ENCODE measurements at regions not wholly inside any gene's neighbourhood (a gene's known extent, or its start where the extent isn't known, plus 50 kb on each side); places are given as distances from the start of the nearest gene placed in this dataset.

GRCh38 chr18:25805939-25806338 lies 284.5 kb downstream of the SS18 start:
- Mint-ChIP-seq H3K27ac (ENCODE audit: unreplicated experiment) (no peak overlapping the region), H3K27me3 (ENCODE audit: insufficient read depth, unreplicated experiment) (peaks cover 7% of the 10 kb centered on the region), H3K9me3 (ENCODE audit: unreplicated experiment) (no peaks in the 10 kb centered on the region), H3K36me3 (ENCODE audit: insufficient read depth, unreplicated experiment) (no peaks in the 10 kb centered on the region), H3K4me1 (ENCODE audit: low read depth, unreplicated experiment) (no peaks in the 10 kb centered on the region), H3K4me3 (ENCODE audit: unreplicated experiment) (no peak overlapping the region)
- Histone ChIP-seq H3K9me3 (no peaks in the 10 kb centered on the region), H3K27me3 (replicated peaks; ENCODE audit: control insufficient read depth, insufficient read depth, low read length) (no peaks in the 10 kb centered on the region), H3K36me3 (ENCODE audit: control insufficient read depth, insufficient read depth, low read length) (no peaks in the 10 kb centered on the region), H3K4me3 (ENCODE audit: low read depth, low read length) (no peak overlapping the region), H3K4me1 (no peaks in the 10 kb centered on the region)
- ChIA-PET POLR2A (no interaction called here), CTCF (interaction anchor here (0.6 kb wide), 1 partner anchor 166 kb away, joined by 3 read pairs; no protein-coding TSS in a partner anchor)
- TF ChIP-seq CTCF (IDR thresholded peaks at IDR 0.05; ENCODE audit: insufficient read depth in 1 of 2, low read depth in 1 of 2, low read length in 1 of 2, severe bottlenecking in 1 of 2, unreplicated experiment in 1 of 2): no peak
- intact Hi-C loops (cut with micrococcal nuclease; ENCODE audit: unreplicated experiment): no loop called here
- no peak for DNase-seq
- no TSS peak for BruUV-seq (replicated peaks)

GRCh38 chr18:25805323-25805722 lies 285.1 kb downstream of the SS18 start:
- TF ChIP-seq CTCF (IDR thresholded peaks at IDR 0.05; ENCODE audit: insufficient read depth in 1 of 2, low read depth in 1 of 2, low read length in 1 of 2, severe bottlenecking in 1 of 2, unreplicated experiment in 1 of 2): no peak
- no peak overlapping the region for H3K4me3 Mint-ChIP-seq (ENCODE audit: unreplicated experiment)
- H3K36me3 Mint-ChIP-seq (ENCODE audit: insufficient read depth, unreplicated experiment): no peaks in the 10 kb centered on the region
- no peaks in the 10 kb centered on the region for H3K4me1 Mint-ChIP-seq (ENCODE audit: low read depth, unreplicated experiment)
- H3K27ac Mint-ChIP-seq (ENCODE audit: unreplicated experiment): no peak overlapping the region
- H3K4me3 ChIP-seq (ENCODE audit: low read depth, low read length): no peak overlapping the region
- intact Hi-C loops (cut with micrococcal nuclease; ENCODE audit: unreplicated experiment): no loop called here
- no peaks in the 10 kb centered on the region for H3K9me3 ChIP-seq
- H3K27me3 Mint-ChIP-seq (ENCODE audit: insufficient read depth, unreplicated experiment): peaks cover 10% of the 10 kb centered on the region
- DNase-seq: no peak
- ChIA-PET POLR2A (no interaction called here), CTCF (no interaction called here)
- H3K4me1 ChIP-seq: no peaks in the 10 kb centered on the region
- no TSS peak for BruUV-seq (replicated peaks)
- no peaks in the 10 kb centered on the region for H3K9me3 Mint-ChIP-seq (ENCODE audit: unreplicated experiment)
- no peaks in the 10 kb centered on the region for H3K27me3 ChIP-seq (replicated peaks; ENCODE audit: control insufficient read depth, insufficient read depth, low read length)
- no peaks in the 10 kb centered on the region for H3K36me3 ChIP-seq (ENCODE audit: control insufficient read depth, insufficient read depth, low read length)

- Histone ChIP-seq H3K36me3 (ENCODE audit: control insufficient read depth, insufficient read depth, low read length) (no peaks in the 10 kb centered on the region), H3K9me3 (no peaks in the 10 kb centered on the region), H3K27me3 (replicated peaks; ENCODE audit: control insufficient read depth, insufficient read depth, low read length) (no peaks in the 10 kb centered on the region), H3K4me3 (ENCODE audit: low read depth, low read length) (no peak overlapping the region), H3K4me1 (no peaks in the 10 kb centered on the region)
- CTCF ChIA-PET: no interaction called here
- Mint-ChIP-seq H3K9me3 (ENCODE audit: unreplicated experiment) (no peaks in the 10 kb centered on the region), H3K4me3 (ENCODE audit: unreplicated experiment) (no peak overlapping the region), H3K27me3 (ENCODE audit: insufficient read depth, unreplicated experiment) (peaks cover 10% of the 10 kb centered on the region), H3K27ac (ENCODE audit: unreplicated experiment) (no peak overlapping the region), H3K36me3 (ENCODE audit: insufficient read depth, unreplicated experiment) (no peaks in the 10 kb centered on the region), H3K4me1 (ENCODE audit: low read depth, unreplicated experiment) (no peaks in the 10 kb centered on the region)
- no peak for DNase-seq
- no TSS peak for BruUV-seq (replicated peaks)
- no peak for TF ChIP-seq CTCF (IDR thresholded peaks at IDR 0.05; ENCODE audit: insufficient read depth in 1 of 2, low read depth in 1 of 2, low read length in 1 of 2, severe bottlenecking in 1 of 2, unreplicated experiment in 1 of 2)
- POLR2A ChIA-PET: no interaction called here
- intact Hi-C loops (cut with micrococcal nuclease; ENCODE audit: unreplicated experiment): no loop called here
Measured at GRCh38 chr18:25799231-25799630, 291.2 kb downstream of the SS18 start.
